Glomerular visceral epithelial cell (primary cell): ENCODE measurements at regions not wholly inside any gene's neighbourhood (a gene's known extent, or its start where the extent isn't known, plus 50 kb on each side); places are given as distances from the start of the nearest gene placed in this dataset.
A peak's percentile ranks its signal among the peaks of the same experiment; 100 is the strongest.
"Not testable (repeated sequence)": the region's sequence is repeated elsewhere in the genome, so short reads cannot be mapped to it uniquely, and the experiment has no call there.

Experiments used
- DNase-seq: peaks from one replicate; pipeline ENCODE4 v3.0.0-alpha.2; 2016; ENCODE audit errors: extremely low spot score

DNA sequence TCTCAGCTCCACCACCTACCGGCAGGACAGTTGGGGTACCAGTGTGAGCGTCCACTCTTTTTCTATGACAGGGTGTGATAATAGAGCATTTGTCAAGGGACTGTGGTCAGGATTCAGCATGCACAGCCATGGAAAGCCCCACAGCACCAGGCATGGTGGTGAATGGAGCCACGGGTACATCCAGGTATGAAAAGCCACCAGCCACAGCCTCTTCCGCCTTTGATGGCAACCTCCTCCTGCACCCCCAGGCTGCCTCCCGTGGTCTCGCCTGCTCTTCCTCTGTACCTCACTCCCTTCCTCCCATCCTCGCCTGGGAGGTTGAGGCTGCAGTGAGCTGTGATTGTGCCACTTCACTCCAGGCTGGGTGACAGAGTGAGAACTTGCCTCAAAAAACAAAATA, 90.2 kb upstream of the CHST15 start:
- DNase-seq = no peak

DNA sequence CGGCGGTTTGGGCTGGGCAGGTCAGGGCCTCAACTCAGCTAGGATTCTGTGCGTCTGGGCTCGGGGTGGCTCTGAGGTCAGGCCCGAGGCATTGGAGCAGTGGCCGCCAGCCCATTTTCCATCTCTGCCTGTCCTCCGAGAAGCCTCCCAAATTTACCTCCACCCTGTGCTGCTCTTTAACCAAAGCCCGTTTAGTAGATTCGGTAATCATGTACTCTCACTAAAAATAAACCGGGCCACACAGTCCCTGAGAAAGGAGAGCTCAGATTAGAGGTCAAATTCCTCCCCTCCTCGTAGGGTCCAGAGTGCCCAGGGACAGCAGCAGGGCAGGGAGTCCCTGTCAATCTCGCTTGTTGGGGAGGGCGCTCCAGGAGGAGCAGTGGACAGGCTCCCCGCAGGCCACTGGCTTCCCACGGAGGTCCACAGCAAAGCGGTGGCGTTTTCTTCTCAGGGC, 88.7 kb upstream of the CHST15 start:
- DNase-seq = no peak

DNA sequence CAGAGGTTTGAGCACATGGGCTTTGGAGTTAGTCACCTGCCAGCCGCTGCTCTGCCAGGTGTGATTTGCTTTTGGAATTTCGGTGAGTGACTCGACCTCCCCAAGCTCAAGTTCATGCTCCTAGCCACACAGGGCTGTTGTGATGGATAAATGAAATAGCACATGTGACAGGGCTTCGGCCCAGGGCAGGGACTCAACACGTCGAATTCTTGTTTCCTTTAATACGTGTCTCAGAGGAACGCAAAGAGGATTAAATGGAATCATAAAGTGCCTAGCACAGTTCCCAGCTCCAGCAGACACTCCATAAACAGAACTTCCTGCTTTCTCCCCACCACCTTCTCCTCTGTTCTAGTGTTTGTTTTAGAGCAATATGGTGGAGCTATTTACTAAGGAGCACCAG, 88.3 kb upstream of the CHST15 start:
- no peak for DNase-seq

DNA sequence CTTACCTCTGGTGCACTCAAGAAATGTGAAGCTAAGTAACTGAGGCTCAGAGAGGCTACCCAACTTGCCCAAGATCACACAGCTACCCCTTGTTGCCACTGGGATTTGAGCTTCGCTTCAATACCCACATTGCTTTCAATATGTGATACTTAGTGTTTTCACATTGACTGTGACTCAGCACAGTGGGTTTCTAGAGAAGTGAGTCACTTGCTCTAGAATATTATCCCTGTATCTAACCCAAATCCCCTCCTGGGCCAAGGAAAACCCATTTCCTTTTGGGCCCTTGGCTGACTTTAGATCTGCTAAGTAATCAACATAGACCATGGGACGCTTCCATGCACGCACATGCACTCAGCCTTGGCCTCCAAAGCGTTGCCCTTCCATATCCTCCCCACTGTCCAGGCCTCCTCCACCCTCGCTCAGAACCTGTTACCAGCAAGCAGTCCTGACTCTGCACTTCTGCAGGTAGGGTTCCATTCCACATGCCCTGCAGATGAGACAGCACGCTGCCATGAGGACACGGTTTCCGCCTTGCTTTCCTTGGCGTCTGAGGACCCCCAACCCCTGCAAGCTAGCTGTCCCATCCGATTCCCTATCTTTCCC, 87.7 kb upstream of the CHST15 start:
- DNase-seq = peak; percentile 70

DNA sequence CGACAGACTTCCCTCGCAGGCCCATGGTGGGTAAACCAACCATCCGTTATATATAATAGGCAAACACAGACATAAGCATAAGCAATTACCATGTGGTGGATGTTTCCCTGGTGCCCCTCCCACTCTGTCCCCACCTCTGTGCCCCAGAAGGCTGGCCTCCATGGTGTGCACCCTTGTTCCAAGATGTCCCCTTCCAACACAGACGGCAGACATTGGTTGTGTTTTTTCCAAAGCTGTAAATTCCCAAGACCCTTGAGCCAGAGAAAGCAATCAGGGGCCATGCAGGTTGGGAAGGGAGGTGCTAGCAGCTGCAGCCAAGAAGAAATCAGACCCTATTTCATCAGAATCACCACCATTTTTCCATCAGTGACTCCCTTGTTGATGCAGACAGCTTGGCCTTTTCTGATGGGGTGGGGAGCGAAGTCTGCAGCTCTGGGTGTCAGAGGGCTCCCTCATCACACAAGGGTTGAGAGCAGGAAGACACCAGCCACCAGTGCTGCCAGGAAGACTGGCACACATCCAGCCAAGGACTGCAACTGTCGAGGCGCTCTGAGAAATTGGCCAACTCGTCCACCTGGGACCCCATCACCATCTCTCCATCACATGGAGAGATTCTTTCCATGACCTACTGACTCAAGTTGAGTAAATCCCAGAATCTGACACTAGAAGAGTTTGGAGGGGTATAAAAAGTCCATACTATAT, 86.8 kb upstream of the CHST15 start:
- no peak for DNase-seq

DNA sequence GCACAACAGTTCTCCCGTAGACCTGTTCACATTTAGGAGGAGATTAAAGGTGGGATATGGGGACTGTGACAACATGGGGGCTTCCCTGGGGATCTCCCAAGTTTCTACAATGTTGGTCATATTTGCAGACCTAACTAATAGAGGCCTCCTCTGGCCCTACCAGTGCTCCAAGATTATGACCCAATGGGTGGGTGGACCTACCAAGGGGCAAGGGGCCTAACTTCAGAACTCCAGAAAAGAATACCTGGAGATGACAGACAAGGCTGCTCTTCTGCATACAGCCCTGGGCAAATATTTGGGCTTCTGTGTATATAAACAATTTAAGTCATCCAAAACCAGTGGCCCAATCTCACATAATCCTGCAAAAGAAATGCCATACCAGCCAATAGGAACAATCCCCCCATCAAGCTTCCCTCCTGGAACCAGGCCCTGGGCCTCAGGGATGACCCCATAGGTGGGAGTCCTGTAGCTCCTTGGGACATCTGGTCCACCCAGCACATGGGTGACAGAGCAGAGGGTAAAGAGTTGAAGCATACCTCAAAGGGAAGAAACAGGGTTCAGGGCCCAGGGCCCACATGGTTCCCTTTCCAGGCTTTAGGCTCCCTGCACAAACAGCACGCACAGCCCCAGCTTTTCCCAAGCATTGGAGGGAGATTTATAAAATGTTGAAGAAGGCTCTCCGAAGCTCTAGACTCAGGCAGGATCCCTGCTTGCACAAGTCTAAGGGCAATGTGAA, 86.1 kb upstream of the CHST15 start:
- no peak for DNase-seq

DNA sequence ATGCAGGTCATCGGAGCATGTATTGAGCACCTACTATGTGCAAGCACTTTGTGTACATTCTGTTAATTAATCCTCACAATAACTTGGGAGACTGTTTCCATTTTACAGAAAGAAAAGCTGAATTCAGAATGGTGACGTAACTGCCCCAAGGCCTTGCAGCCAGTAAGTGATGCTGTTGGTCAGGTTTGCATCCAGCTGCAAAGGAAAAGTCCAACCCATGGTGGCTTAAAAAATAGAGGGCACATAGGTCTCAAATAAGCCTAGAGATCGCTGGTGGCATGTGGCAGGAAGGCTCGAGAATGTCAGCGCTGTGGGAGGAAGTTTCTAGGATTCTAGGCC, 83.8 kb upstream of the CHST15 start:
- DNase-seq = no peak

DNA sequence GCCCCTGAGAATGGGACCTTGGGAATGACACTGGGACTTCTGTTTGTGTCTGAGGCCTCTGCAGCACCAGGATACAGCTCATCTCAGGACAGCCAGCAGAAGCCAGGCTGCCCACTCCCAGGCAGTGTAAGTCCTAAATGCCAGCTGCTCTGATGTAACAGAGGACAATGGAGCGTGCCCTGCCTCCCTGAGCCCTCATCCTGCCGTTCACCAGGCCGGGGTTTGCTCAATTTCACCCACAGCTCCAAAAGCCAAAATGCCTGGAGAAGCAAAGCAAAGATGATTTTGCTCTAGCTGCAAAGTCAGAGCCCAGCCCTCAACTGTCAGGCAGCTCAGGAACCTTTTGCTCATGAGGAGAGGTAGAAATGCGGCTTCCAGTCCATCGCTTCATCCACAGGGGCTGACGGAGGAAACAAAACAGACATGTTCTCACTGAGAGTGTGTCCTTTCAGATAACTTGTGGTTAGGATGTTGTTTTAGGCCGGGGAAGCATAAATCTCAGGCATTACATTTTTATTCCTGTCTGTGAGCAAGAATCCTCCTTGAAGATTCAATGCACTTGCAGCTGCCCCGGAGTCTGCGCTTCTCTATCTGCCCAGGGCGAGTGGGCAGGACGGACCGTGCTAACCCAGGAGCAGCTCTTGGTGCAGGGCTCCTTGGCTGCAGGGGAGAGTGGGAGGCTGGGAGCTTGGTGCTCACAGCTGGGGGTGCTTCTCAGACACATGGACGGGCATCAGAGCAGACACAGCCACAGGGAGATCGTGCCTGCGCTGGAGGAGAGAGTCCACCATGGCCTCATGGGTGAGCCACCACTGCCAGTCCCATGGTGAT, 83.2 kb upstream of the CHST15 start:
- DNase-seq = peak; percentile 61

DNA sequence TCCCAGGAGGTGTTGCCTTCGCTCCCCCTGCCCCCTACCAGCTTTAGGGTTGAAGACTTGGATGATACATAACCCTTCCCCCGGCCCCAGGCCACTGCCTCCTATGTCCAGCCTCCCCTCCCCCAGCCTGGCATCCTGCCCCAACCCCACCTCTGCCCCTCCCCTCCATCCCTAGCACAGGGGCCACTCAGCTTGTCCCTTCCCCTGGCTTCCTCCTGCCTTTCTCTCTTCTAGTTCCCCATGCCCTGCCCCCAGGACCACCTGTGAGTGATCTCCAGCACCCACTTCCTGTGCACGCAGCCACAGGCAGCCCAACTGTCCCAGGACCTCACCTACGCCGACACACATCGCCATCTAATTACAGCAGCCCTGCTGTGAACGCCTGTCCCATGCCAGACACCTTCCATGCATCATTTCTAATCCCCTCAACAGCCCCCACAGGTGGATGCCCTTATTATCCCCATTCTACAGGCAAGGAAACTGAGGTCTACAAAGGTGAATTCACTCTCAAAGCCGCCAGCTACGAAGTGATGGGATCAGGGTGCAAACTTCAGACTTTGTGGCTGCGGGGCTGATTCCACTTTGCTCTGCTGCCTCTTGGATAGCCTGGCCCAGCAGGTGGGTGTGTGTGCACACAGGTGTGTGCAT, 82.4 kb upstream of the CHST15 start:
- DNase-seq = no peak

DNA sequence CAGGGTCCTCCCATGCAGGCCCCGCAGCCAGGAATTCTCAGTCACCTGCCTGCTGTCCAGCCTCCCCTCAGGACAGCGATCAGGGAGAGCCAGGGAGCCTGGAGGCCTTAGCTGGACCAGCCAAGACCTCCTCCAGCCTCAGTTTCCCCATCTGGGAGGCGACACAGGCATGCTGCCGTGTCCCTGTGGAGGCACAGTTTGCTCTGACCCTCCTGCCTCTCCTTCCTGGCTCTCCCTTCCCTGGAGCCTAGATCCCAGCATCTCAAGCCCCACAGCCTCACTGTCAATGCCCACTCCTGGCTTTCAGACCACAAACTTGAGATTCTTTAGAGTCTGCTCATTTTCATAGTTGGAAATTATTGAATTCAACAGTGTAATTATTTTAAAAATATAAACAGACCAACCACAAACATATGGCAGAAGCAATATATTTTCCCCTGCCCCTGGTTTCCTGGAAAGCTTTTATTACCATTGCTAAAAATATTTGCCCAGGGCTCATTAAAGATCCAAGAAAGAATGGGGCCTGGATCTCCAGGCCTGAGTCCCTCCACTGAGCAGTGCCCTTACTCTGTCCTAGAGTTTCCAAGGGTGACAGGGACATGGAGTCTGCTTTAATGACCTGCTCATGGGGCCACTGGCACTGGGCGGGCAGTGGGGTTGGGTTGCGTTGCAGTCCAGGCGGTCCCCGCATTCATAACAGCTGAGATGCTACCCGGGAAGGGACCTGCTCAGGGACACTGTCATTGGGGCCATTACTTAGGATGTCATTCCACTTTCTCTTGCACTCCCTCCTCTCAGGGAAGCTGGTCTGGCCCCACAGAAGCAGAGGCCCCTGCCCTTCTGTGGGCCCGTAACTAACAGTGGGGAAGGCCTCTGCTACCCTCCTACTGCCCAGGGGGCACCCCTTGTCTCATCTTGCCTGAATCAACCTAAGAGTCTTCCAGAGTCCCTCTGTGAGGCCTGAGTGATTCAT, 81.6 kb upstream of the CHST15 start:
- no peak for DNase-seq

DNA sequence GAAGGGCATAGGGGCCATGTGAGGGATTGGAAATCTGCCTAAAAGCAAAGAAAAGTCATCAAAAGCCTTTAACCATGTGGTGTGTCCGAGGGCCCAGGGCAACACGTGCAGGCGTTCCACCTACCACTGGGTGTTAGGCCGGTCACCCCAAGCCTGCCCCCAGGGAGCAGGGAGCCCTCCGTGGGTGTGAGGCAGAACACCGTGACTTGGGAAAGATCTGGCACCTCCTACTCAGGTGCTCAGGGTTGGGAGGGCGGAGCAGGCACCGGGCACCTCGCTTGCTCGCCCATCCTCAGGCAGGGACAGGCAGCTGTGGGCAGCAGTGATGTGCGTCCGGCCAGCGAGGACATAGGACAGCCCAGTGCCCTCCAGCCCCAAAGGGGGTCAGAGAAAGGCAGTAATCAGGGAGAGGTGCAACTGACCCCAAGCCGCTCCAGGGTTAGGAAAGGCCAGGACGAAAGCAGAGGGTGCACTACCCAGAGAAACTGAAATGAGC, 80.7 kb upstream of the CHST15 start:
- DNase-seq = no peak

DNA sequence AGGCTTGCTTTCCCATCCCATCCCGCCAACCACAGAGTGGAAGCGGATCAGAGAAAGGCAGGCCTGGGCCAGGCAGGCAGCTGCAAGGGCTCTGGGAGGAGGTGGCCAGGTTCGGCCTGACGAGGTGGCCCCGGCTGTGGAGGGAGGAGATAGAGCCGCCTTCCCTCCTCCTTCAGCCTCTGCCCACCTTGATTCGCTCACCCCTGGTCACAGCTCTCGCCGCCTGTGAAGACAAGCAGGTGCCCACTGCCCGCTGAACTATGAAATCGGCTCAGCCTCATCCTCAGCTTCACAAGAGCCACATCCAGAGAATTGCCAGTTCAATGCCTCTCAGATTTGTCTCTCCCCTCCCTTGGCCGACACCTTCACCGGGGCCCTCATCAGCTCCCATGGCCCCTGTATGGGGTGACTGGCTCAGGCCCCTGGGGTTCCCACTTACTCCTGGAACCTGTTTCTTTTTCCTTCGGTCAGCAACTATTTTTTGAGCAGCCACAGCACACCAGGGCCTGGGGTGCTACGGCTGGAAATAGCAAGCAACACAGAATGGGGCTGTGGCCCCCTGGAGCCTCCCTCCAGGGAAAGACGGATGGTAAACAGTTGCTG, 80.0 kb upstream of the CHST15 start:
- DNase-seq = no peak

DNA sequence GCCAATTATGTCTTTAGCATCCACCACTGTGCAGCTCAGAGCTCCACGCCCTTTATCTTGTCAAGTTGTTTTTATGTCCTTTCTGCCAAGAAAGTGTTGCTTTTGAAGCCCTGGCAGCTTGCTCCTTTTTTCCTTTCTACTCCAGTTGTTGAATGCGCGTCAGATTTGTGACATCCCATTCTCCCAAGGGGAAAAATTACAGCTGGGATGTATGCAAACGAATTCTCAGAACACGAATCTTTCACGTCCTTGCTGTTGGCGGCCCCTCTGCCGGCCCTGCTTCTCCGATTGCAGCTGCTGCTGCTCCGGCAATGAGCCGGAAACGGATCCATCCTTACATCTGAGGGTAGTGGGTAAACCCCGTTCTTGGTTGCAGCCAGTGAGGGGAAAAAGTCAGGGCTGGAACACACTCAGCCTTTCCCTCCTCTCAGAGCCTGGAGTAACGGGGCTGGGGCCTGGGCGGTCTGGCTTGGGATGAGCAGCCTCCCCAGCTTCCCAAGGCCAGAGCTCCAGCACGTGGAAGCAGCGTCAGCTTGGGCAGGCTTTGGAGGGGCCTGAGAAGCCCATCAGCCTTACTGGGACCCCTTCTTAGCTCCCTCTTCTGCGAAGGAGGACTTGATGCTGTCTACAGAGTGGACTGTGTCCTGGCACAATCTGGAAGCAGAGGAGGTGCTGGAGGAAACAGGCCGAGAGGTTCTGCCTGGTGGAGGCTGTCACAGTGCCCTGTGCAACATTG, 79.0 kb upstream of the CHST15 start:
- no peak for DNase-seq

DNA sequence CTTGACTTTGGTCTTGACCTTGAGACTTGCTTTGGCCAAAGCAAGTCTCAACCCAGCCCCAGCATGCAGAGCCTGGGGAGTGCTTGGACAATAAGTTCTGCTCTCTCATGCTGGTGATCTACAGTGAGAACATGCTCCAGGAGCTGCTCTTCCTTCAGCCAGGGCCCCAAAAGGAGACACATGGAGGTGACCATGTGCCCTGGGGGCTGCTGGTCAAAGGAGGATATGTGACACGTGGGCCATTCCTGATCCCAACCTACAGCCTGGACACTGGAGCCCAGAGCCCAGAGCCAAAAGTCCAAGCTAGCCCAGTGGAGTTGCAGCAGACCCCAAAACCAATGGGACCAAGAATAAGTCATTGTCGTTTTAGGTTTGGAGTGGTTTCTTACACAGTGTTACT, 78.2 kb upstream of the CHST15 start:
- no peak for DNase-seq

DNA sequence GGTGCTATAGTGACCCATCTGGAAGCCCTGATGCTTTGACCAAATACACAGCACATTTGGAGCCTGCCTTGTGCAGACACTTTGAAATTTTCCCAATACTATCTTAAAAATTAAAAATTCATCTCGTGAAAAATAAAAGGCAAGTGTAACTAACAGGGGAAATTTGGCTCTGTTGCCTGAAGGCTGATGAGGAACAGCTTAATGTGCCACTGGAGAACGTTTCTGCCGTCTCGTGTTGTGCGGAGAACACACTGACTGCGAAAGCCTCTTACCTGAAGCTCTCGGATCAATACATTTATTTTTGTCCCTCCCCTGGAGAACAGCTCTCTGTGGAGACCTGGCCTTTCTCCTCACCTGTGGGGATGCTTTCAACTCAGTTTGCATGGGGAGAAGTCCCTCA, 77.2 kb upstream of the CHST15 start:
- DNase-seq = no peak

DNA sequence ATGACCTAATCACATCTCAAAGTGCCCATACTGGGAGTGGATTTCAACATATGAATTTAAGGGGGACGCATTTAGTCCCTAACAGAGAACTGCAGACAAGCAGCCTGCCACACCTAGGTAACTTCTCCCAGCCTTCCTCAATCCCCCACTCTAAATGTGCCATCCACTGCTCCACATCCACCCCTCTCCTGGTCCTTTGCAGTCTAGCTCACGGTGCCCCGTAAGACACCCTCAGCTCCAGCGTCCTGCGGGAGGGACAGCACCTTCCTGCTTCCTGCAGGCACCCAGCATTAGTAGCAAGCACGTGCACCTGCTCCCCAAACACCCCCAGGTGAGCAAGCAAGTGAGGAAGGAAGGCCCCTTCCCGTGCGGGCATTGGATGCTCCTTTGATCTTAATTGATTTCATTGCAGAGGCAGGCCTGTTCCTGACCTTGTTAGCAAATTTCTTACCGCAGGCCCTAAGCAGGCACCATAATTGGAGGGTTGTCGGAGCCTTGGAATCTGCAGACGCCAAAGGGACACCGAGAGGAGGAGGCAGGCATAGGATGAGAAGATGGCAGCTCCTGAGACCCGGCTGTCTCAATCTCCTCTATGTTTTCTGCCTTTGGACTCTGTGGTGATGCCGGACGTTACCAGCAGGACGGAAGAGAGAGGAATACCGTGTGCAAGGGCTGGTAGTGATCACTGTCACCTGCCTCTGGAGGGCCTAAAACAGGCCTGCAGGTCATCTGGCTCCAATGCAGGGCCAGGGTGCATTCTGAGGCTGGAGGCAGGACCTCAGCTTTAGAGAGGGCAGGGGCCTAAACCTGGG, 75.8 kb upstream of the CHST15 start:
- DNase-seq = no peak

DNA sequence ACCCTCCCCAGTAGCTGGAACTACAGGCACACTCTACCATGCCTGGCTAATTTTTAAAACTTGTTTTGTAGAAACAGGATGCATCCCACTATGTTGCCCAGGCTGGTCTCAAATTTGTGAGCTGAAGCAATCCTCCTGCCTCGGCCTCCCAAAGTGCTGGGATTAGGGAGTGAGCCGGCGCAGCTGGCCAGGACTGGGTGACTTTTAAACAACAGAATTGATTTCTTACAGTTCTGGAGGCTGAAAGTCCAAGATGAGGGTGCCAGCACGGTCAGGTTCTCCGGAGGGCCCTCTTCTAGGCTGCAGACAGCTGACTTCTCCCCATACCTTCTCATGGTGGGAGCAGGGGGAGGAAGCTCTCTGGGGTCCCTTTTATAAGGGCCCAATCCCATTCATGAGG, 75.2 kb upstream of the CHST15 start:
- no peak for DNase-seq

DNA sequence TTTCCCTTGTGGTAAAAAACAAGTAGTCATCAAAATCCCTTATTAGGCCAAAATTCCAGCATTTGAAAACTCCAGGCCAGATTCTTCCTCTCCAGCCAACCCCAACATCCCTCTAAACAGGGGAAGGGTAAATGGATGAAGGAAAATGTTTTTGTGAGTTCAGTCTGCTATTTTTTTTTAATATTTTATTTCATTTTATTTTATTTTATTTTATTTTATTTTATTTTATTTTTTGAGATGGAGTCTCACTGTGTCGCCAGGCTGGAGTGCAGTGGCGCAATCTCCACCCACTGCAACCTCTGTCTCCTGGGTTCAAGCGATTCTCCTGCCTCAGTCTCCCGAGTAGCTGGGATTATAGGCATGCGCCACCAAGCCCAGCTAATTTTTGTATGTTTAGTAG, 74.5 kb upstream of the CHST15 start:
- not testable (repeated sequence) for DNase-seq
